ENCODE measurements at regions not wholly inside any gene's neighbourhood (a gene's known extent, or its start where the extent isn't known, plus 50 kb on each side); places are given as distances from the start of the nearest gene placed in this dataset.

GRCh38 chr12:58285551-58285950 is 344.2 kb downstream of the ATP23 start:
- intact Hi-C loops (cut with micrococcal nuclease) = no loop called here

GRCh38 chr12:58286353-58286752 is 345.0 kb downstream of the ATP23 start:
- Histone ChIP-seq H3K79me2 (ENCODE audit: control insufficient read depth, insufficient read depth, low read length) (no peaks in the 10 kb centered on the region), H4K20me1 (ENCODE audit: control insufficient read depth, insufficient read depth, low read length, poor library complexity, severe bottlenecking) (no peaks in the 10 kb centered on the region), H3K4me2 (replicated peaks; ENCODE audit: low read depth, low read length, poor library complexity, severe bottlenecking) (no peak overlapping the region), H3K4me1 (ENCODE audit: control insufficient read depth in 2 of 2, insufficient read depth in 2 of 2, low read length in 2 of 2) (no peaks in the 10 kb centered on the region), H3K9ac (ENCODE audit: low read length) (no peak overlapping the region), H2AFZ (ENCODE audit: insufficient read depth, low read depth, low read length, poor library complexity, severe bottlenecking) (no peak overlapping the region), H3K4me3 (ENCODE audit: control extremely low read depth in 1 of 5, extremely low read depth in 1 of 5, insufficient read depth in 1 of 5, low read depth in 2 of 5, low read length in 4 of 5) (no peak overlapping the region), H3K27me3 (replicated peaks in 1 of 4; ENCODE audit: control extremely low read depth in 1 of 4, control insufficient read depth in 3 of 4, insufficient read depth in 4 of 4, low read length in 3 of 4) (no peaks in the 10 kb centered on the region), H3K36me3 (replicated peaks in 1 of 2; ENCODE audit: control extremely low read depth in 1 of 2, control insufficient read depth in 1 of 2, extremely low read depth in 1 of 2, insufficient read depth in 2 of 2, low read length in 1 of 2) (no peaks in the 10 kb centered on the region), H3K27ac (ENCODE audit: low read length in 2 of 2) (no peak overlapping the region), H3K9me3 (ENCODE audit: control extremely low read depth in 1 of 3, control insufficient read depth in 2 of 3, insufficient read depth in 1 of 3, low read length in 2 of 3) (no peaks in the 10 kb centered on the region)
- ATAC-seq (ENCODE audit: low read depth) (no peak), DNase-seq (no peak)
- intact Hi-C loops (cut with micrococcal nuclease) = no loop called here
- Mint-ChIP-seq H3K9me3 (ENCODE audit: insufficient read depth) (peaks cover 5% of the 10 kb centered on the region), H3K4me1 (no peaks in the 10 kb centered on the region), H3K27ac (no peak overlapping the region), H3K4me3 (no peak overlapping the region), H3K27me3 (peaks cover 16% of the 10 kb centered on the region)
- ChIA-PET CTCF (no interaction called here), POLR2A (no interaction called here)
- TF ChIP-seq CTCF (IDR thresholded peaks at IDR 0.05) (no peak), EZH2 (IDR thresholded peaks at IDR 0.05; ENCODE audit: borderline replicate concordance, insufficient read depth, low read depth, low read length, poor library complexity, severe bottlenecking) (no peak)

More at GRCh38 chr12:58285551-58285950, 344.2 kb downstream of the ATP23 start:
- Histone ChIP-seq H3K9ac (ENCODE audit: low read length) (no peak overlapping the region), H3K4me3 (ENCODE audit: control extremely low read depth in 1 of 5, extremely low read depth in 1 of 5, insufficient read depth in 1 of 5, low read depth in 2 of 5, low read length in 4 of 5) (no peak overlapping the region), H3K4me1 (ENCODE audit: control insufficient read depth in 2 of 2, insufficient read depth in 2 of 2, low read length in 2 of 2) (no peaks in the 10 kb centered on the region), H3K79me2 (ENCODE audit: control insufficient read depth, insufficient read depth, low read length) (no peaks in the 10 kb centered on the region), H3K27ac (ENCODE audit: low read length in 2 of 2) (no peak overlapping the region), H3K9me3 (ENCODE audit: control extremely low read depth in 1 of 3, control insufficient read depth in 2 of 3, insufficient read depth in 1 of 3, low read length in 2 of 3) (no peaks in the 10 kb centered on the region), H3K36me3 (replicated peaks in 1 of 2; ENCODE audit: control extremely low read depth in 1 of 2, control insufficient read depth in 1 of 2, extremely low read depth in 1 of 2, insufficient read depth in 2 of 2, low read length in 1 of 2) (no peaks in the 10 kb centered on the region), H2AFZ (ENCODE audit: insufficient read depth, low read depth, low read length, poor library complexity, severe bottlenecking) (no peak overlapping the region), H4K20me1 (ENCODE audit: control insufficient read depth, insufficient read depth, low read length, poor library complexity, severe bottlenecking) (no peaks in the 10 kb centered on the region), H3K27me3 (replicated peaks in 1 of 4; ENCODE audit: control extremely low read depth in 1 of 4, control insufficient read depth in 3 of 4, insufficient read depth in 4 of 4, low read length in 3 of 4) (no peaks in the 10 kb centered on the region), H3K4me2 (replicated peaks; ENCODE audit: low read depth, low read length, poor library complexity, severe bottlenecking) (no peak overlapping the region)
- CTCF ChIA-PET = no interaction called here
- DNase-seq (no peak), ATAC-seq (ENCODE audit: low read depth) (no peak)
- Mint-ChIP-seq H3K9me3 (ENCODE audit: insufficient read depth) (peaks cover 12% of the 10 kb centered on the region), H3K27ac (no peak overlapping the region), H3K4me1 (no peaks in the 10 kb centered on the region), H3K27me3 (peaks cover 16% of the 10 kb centered on the region), H3K4me3 (no peak overlapping the region)
- POLR2A ChIA-PET = no interaction called here
- no peak for TF ChIP-seq EZH2 (IDR thresholded peaks at IDR 0.05; ENCODE audit: borderline replicate concordance, insufficient read depth, low read depth, low read length, poor library complexity, severe bottlenecking)
- TF ChIP-seq CTCF (IDR thresholded peaks at IDR 0.05) = no peak
- 80% methylated on average over 4 of the region's 5 CpGs for WGBS (ENCODE audit: insufficient coverage)

Measured in B cell (primary cell).